Activated naive CD4-positive, alpha-beta T cell treated with anti-CD3 and anti-CD28 coated beads, Interleukin-2, amount 50 U/mL, for 24 hours (primary cell): ENCODE measurements at regions not wholly inside any gene's neighbourhood (a gene's known extent, or its start where the extent isn't known, plus 50 kb on each side); places are given as distances from the start of the nearest gene placed in this dataset.
"Not testable (repeated sequence)": the region's sequence is repeated elsewhere in the genome, so short reads cannot be mapped to it uniquely, and the experiment has no call there.

Source experiments
- H3K27ac Mint-ChIP-seq: one replicate; pipeline ENCODE4 v1.8.0; 2021; ENCODE audit warnings: mild to moderate bottlenecking, mixed read lengths
- H3K27me3 Mint-ChIP-seq: one replicate; pipeline ENCODE4 v1.8.0; 2021; ENCODE audit warnings: mixed read lengths
- H3K36me3 Mint-ChIP-seq: one replicate; pipeline ENCODE4 v1.8.0; 2021; ENCODE audit warnings: mixed read lengths
- H3K4me1 Mint-ChIP-seq: one replicate; pipeline ENCODE4 v1.8.0; 2021; ENCODE audit warnings: mixed read lengths
- H3K4me3 Mint-ChIP-seq: one replicate; pipeline ENCODE4 v1.8.0; 2021; ENCODE audit warnings: mild to moderate bottlenecking, mixed read lengths
- H3K9me3 Mint-ChIP-seq: one replicate; pipeline ENCODE4 v1.8.0; 2021; ENCODE audit warnings: mixed read lengths

DNA sequence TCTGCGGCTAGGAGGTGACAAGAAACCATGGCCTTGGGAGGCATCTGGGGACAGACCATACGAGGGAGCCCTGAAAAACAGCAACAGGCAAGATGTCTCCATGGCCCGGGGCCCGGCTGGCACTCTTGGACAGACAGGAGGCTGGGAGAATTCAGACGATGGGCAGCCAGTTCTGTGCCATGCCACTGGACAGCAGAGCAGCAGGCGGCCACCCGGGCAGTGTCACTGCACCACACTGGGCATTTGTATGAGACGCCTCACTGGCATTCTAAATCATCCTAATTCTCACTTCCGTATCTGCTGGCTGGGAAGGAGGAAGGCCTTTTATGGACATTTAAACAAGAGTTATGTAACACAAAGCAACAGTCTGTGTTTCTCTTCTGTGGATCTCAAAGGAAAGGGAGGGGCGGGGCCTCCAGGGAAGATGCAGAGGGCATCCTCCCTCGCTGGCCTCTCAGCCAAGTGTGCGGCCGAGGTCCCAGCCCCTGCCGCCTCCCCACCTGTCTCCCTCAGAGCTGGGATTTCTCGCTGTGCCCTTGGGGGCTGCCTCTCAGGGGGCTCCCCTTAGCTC lies 350.3 kb downstream of the SHANK2 start:
- Mint-ChIP-seq H3K4me1 (no peaks in the 10 kb centered on the region), H3K9me3 (peaks cover 8% of the 10 kb centered on the region), H3K27me3 (peaks cover 2% of the 10 kb centered on the region), H3K4me3 (no peak overlapping the region), H3K27ac (no peak overlapping the region), H3K36me3 (no peaks in the 10 kb centered on the region)

DNA sequence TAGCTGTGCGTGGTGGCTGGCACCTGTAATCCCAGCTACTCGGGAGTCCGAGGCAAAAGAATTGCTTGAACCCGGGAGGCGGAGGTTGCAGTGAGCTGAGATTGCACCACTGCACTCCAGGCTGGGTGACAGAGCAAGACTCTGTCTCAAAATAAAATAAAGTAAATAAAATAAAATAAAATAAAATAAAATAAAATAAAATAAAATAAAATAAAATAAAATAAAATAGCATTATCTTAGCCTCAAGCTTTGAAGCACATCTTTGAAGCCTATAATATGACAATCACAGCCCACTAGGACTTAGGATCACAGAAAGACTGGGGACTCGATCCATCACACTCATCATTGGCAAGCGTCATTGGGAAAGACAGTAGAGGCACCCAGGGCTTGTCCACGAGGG lies 349.1 kb downstream of the SHANK2 start:
- not testable (repeated sequence) for H3K27ac Mint-ChIP-seq, H3K4me1 Mint-ChIP-seq, H3K4me3 Mint-ChIP-seq, H3K36me3 Mint-ChIP-seq, H3K9me3 Mint-ChIP-seq, H3K27me3 Mint-ChIP-seq

DNA sequence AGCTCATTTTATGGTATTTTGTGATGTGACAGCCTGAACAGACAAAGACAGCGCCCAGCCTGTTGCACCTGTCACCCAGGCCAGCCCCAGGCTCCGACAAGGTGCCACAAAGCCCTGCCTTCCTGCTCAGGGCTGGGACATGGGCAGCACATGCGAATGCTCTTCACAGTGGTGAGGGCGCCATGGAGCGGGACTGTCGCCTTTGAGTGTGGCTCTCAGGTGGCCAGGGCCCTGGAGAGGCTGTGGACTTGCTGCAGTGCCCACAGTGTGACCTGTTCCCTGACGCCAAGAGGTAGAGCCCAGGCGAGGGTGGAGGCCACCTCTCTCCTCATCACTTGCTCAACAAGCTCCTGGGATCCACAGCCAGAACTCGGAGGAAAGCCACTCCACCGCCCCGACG lies 346.3 kb downstream of the SHANK2 start:
- peaks cover 9% of the 10 kb centered on the region for H3K27me3 Mint-ChIP-seq
- no peak overlapping the region for H3K4me3 Mint-ChIP-seq
- no peaks in the 10 kb centered on the region for H3K4me1 Mint-ChIP-seq

DNA sequence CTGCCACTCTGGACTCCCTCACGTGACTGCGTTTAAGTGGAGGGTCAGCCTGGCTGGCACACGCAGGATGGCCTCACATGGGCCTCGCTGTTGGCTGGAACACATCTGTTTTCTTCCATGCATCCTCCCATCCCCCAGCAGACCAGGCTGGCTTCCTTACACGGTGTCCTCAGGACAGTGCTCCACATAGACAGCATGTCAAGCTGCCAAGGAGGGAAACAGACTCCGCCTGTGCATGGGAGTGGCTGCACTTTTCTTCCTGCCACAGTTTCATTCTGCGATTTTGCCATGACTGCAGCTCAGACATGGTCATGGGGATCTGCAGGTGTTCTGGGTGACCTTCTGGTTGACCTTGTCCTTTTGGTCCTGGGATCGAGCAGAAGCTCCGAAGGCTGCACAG lies 344.2 kb downstream of the SHANK2 start:
- no peak overlapping the region for H3K4me3 Mint-ChIP-seq
- peaks cover 7% of the 10 kb centered on the region for H3K27me3 Mint-ChIP-seq
- no peak overlapping the region for H3K27ac Mint-ChIP-seq
- H3K9me3 Mint-ChIP-seq: no peaks in the 10 kb centered on the region
- no peaks in the 10 kb centered on the region for H3K4me1 Mint-ChIP-seq
- no peaks in the 10 kb centered on the region for H3K36me3 Mint-ChIP-seq

More for the DNA sequence above, 346.3 kb downstream of the SHANK2 start:
- H3K9me3 Mint-ChIP-seq: no peaks in the 10 kb centered on the region
- no peak overlapping the region for H3K27ac Mint-ChIP-seq
- H3K36me3 Mint-ChIP-seq: no peaks in the 10 kb centered on the region

DNA sequence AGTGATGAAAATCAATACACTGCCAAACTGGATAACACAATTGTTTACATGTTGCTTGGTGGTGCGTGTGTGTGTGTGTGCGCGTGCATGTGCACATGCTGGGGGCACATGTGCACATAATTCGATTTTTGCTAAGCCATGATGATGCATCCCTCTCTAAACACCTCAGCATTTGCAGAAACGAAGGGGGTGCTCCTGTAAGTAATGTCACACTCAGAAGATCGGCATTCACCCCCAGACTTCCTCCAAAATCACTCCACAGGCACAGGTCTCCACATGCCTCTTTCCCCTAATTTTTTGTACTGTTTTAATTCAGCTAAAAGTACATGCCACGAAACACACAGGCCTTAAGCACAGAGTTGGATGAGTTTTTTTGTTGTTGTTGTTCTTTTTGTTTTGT lies 341.5 kb downstream of the SHANK2 start:
- no peaks in the 10 kb centered on the region for H3K9me3 Mint-ChIP-seq
- no peak overlapping the region for H3K4me3 Mint-ChIP-seq
- no peaks in the 10 kb centered on the region for H3K36me3 Mint-ChIP-seq
- H3K4me1 Mint-ChIP-seq: no peaks in the 10 kb centered on the region
- H3K27ac Mint-ChIP-seq: no peak overlapping the region
- H3K27me3 Mint-ChIP-seq: peaks cover 9% of the 10 kb centered on the region

DNA sequence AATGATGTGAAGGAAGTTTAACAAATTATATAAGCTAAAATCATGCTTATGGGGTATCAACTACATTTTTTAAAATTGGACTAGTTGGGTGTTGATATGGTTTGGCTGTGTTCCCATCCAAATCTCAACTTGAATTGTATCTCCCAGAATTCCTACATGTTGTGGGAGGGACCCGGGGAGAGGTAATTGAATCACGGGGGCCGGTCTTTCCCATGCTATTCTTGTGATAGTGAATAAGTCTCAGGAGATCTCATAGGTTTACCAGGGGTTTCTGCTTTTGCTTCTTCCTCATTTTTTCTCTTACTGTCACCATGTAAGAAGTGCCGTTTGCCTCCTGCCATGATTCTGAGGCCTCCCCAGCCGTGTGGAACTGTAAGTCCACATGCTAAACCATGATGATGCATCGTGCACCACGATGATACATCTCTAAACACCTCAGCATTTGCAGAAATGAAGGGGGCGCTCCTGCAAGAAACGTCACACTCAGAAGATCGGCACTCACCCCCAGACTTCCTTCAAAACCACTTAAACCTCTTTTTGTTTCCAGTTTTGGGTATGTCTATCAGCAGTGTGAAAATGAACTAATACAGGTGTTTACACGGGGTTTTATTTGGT lies 340.0 kb downstream of the SHANK2 start:
- no peak overlapping the region for H3K4me3 Mint-ChIP-seq
- no peaks in the 10 kb centered on the region for H3K9me3 Mint-ChIP-seq
- H3K27me3 Mint-ChIP-seq: peaks cover 9% of the 10 kb centered on the region
- no peak overlapping the region for H3K27ac Mint-ChIP-seq
- no peaks in the 10 kb centered on the region for H3K36me3 Mint-ChIP-seq
- H3K4me1 Mint-ChIP-seq: no peaks in the 10 kb centered on the region

DNA sequence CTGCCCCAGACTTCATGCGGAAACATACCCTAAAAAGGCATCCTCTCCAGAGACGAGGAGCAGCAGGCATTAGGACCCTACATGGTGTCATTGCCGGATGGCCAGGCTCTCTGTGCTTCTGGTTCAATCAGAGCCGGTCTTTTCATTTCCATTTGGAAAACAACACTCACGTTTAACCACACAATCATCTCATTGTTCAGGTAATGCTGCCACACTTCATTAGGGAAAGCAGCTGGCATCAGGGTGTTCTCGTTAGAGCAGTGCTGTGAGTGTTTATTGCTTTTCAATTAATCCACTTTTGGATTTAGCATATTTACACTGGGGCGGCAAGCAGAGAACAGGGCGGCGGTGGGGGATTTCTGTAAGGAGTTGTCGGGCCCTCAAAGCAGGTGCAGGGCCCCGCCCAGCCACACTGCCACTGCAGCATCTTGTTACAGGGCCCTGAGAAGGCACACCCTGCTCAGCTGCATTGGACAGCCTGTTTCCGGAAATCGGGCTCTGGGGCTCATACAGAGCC lies 338.6 kb downstream of the SHANK2 start:
- no peaks in the 10 kb centered on the region for H3K4me1 Mint-ChIP-seq
- H3K27me3 Mint-ChIP-seq: peaks cover 8% of the 10 kb centered on the region
- no peaks in the 10 kb centered on the region for H3K36me3 Mint-ChIP-seq

DNA sequence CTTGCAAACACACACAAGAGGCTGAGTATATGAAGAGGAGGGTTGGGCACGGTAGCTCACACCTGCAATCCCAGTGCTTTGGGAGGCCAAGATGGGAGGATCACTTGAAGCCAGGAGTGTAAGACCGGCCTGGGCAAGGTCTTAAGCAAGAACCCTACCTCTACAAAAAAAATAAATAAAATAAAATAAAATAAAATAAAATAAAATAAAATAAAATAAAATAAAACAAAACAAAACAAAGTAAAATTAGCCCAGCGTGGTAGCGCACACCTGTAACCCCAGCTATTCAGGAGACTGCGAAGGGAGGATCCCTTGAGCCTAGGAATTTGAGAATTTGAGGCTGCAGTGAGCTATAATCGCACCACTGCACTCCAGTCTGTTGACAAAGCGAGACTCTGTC lies 337.9 kb downstream of the SHANK2 start:
- H3K27ac Mint-ChIP-seq: no peak overlapping the region
- H3K4me3 Mint-ChIP-seq: no peak overlapping the region
- H3K4me1 Mint-ChIP-seq: no peaks in the 10 kb centered on the region
- H3K9me3 Mint-ChIP-seq: no peaks in the 10 kb centered on the region
- no peaks in the 10 kb centered on the region for H3K36me3 Mint-ChIP-seq
- H3K27me3 Mint-ChIP-seq: peaks cover 7% of the 10 kb centered on the region

More for the DNA sequence above, 338.6 kb downstream of the SHANK2 start:
- Mint-ChIP-seq H3K27ac (no peak overlapping the region), H3K4me3 (no peak overlapping the region), H3K9me3 (no peaks in the 10 kb centered on the region)

DNA sequence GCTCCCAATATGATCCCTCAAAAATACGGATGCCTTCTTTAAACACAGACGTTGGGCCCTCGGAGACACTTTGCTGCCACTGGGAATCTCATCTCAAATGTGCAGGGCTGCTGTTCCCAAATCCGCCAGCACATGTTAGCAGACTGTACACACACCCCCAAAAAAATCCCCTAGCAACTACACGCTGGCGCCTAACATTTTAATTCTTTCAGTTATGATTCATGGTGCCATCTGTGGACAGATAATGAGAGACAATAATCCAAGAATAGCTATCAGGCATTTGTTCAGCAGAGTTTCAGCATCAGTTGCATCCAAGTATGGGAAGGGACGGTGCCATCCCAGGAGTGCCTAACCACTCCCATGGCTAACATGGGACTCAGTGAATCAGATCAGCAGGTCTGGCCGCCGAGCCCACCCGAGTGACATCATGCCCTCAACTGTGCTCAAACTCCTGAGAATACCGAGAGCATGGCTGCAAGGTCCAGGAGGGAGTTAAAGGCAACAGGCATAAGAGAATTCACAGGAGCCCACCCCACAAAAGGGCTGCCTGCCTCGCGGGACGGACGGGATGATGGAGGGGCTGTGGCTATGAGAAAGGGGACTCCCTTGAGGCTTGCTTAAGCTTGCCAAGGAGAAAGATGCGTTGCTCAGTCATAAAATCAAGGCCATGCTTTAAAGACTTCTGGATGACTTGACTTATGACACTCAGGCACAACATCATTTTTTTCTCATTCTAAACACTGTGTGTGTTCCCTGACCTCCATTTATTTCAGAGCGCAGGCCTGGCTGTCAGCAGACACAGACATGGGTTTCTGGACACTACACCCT lies 337.0 kb downstream of the SHANK2 start:
- no peak overlapping the region for H3K27ac Mint-ChIP-seq
- H3K4me3 Mint-ChIP-seq: no peak overlapping the region
- H3K9me3 Mint-ChIP-seq: peaks cover 9% of the 10 kb centered on the region
- no peaks in the 10 kb centered on the region for H3K4me1 Mint-ChIP-seq
- peaks cover 6% of the 10 kb centered on the region for H3K27me3 Mint-ChIP-seq
- no peaks in the 10 kb centered on the region for H3K36me3 Mint-ChIP-seq

DNA sequence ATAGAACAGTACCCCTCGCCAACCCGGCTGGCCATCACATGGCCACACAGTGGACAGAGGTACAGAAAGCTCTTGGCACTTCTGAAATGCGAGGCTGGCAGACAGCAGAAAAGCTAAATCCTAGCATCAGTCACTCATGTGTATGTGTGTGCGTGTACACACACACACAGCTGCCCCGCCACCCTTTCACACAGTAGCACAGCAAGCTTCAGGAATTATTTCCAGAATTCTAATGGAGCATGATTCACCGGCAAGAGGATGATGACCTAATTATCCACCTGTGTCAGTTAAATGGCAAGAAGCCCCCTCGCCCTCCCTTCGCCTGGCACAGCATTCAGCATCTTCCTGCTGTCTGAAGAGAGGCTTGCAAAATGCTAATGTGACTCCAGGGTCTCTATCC lies 336.0 kb downstream of the SHANK2 start:
- peaks cover 3% of the 10 kb centered on the region for H3K27me3 Mint-ChIP-seq
- H3K36me3 Mint-ChIP-seq: peaks cover 3% of the 10 kb centered on the region
- no peak overlapping the region for H3K27ac Mint-ChIP-seq

DNA sequence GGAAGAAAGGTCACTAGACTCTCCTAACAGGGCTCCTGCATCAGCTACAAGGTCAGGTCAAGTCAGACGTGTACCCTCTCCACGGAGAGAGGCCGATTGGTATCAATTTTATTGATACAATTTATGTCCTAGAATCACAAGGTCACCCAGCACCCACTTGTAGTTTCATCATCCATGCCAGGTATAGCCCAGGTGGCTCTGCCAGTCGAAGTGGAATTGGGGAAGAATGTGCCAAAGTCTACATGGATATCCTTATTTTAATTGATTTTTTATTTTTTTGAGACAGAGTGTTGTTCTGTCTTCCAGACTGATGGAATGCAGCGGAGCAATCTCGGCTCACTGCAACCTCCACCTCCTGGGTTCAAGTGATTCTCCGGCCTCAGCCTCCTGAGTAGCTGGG lies 334.1 kb downstream of the SHANK2 start:
- H3K27ac Mint-ChIP-seq: no peak overlapping the region
- no peak overlapping the region for H3K4me3 Mint-ChIP-seq
- H3K9me3 Mint-ChIP-seq: peaks cover 36% of the 10 kb centered on the region
- peaks cover 3% of the 10 kb centered on the region for H3K36me3 Mint-ChIP-seq
- H3K4me1 Mint-ChIP-seq: no peaks in the 10 kb centered on the region
- peaks cover 1% of the 10 kb centered on the region for H3K27me3 Mint-ChIP-seq

More for the DNA sequence above, 336.0 kb downstream of the SHANK2 start:
- no peaks in the 10 kb centered on the region for H3K4me1 Mint-ChIP-seq
- H3K9me3 Mint-ChIP-seq: peaks cover 18% of the 10 kb centered on the region
- H3K4me3 Mint-ChIP-seq: no peak overlapping the region

DNA sequence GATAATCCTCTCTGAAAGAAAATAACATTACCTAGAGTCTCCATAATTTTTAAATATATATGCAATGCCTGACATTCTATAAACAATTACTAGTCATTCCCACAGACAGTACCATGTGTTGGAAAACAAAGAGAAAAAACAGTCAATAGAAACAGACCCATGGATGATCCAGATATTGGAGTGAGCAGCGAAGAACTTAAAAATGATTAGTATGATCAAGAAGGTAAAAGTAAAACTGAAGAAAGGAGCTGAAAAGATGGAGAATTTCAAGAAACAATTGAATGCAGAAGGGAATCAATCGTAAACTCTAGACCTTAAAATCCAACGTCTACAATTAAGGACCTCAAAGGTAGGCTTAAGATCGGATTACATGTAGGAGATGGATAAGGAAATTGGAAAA lies 330.6 kb downstream of the SHANK2 start:
- H3K4me3 Mint-ChIP-seq: no peak overlapping the region
- no peaks in the 10 kb centered on the region for H3K27me3 Mint-ChIP-seq
- H3K36me3 Mint-ChIP-seq: peaks cover 3% of the 10 kb centered on the region
- H3K4me1 Mint-ChIP-seq: no peaks in the 10 kb centered on the region
- H3K27ac Mint-ChIP-seq: no peak overlapping the region
- peaks cover 41% of the 10 kb centered on the region for H3K9me3 Mint-ChIP-seq

DNA sequence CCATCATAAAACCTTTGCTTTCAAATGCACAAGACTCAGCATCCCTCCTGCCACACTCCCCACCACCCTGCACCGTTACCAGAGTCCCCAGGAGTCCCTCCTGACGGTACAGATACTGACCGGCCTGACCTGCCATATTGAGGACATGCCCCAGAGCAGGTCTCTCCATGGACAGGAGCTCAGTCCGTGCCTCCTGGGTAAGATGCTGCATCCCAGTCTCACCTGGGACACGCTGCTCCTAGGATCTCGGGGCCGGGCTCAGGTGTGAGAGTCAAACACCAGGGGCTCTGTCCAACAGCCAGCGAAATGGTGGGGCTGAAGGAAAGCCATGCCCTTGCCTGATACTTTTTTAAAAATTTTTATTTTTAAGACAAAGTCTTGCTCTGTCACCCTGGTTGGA lies 328.3 kb downstream of the SHANK2 start:
- Mint-ChIP-seq H3K9me3 (peaks cover 41% of the 10 kb centered on the region), H3K27me3 (peaks cover 6% of the 10 kb centered on the region), H3K27ac (no peak overlapping the region), H3K4me1 (no peaks in the 10 kb centered on the region), H3K4me3 (no peak overlapping the region), H3K36me3 (peaks cover 3% of the 10 kb centered on the region)

DNA sequence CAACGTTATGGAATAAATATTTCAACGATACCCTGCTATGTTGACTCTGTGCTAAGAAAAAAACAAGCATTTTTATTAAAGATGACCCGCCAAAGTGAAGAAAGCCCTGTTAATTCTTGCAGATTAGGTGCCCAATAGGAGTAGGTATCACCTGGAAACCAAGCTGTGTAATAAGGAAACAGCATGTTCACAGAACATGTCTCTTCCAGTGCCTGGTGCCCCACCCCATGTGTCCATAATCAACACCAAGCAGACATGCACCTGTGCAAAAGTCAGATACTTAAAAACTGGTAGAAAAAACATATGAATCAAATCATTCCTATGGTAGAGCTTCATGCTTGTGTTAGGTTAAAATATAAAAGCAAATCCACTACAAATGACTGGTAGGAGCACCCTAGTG lies 327.1 kb downstream of the SHANK2 start:
- peaks cover 3% of the 10 kb centered on the region for H3K36me3 Mint-ChIP-seq
- peaks cover 34% of the 10 kb centered on the region for H3K9me3 Mint-ChIP-seq
- no peak overlapping the region for H3K27ac Mint-ChIP-seq
- H3K4me1 Mint-ChIP-seq: no peaks in the 10 kb centered on the region
- no peak overlapping the region for H3K4me3 Mint-ChIP-seq
- peaks cover 6% of the 10 kb centered on the region for H3K27me3 Mint-ChIP-seq

DNA sequence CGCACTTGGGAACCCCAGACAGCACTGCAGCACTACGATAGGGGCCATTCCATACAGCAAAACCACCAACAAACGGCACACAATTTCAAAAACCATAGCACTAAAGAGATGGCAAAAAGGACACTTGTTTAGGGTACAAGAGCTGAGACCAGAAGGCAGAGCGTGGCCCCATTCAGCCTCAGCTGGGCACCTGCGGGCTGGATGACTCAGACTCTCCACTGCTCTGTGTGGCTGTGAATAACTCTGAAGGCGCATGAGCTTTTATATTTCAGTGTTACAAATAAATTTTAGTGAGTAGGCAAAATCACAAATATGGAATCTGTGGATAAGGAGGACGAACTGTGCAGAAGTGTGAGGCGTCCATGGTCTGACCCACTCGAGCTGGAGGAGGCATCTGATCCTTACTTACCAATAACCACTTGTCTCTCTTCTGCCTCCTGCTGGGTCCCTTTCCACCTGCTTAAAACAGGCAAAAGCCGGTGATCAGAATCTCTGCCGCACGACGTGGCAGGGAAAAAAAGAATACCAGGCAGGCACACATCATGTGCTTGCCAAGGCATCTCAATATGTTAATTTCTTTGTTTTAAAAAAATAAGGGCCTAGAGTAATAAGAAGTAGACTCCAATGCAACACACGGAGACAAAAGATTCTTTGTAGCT lies 325.7 kb downstream of the SHANK2 start:
- H3K36me3 Mint-ChIP-seq: no peaks in the 10 kb centered on the region
- peaks cover 21% of the 10 kb centered on the region for H3K9me3 Mint-ChIP-seq
- H3K4me1 Mint-ChIP-seq: no peaks in the 10 kb centered on the region
- no peak overlapping the region for H3K27ac Mint-ChIP-seq
- H3K4me3 Mint-ChIP-seq: no peak overlapping the region
- peaks cover 6% of the 10 kb centered on the region for H3K27me3 Mint-ChIP-seq
